ENCODE measurements at regions not wholly inside any gene's neighbourhood (a gene's known extent, or its start where the extent isn't known, plus 50 kb on each side); places are given as distances from the start of the nearest gene placed in this dataset.
"Not testable (repeated sequence)": the region's sequence is repeated elsewhere in the genome, so short reads cannot be mapped to it uniquely, and the experiment has no call there.

- TF ChIP-seq, protein P1, sequence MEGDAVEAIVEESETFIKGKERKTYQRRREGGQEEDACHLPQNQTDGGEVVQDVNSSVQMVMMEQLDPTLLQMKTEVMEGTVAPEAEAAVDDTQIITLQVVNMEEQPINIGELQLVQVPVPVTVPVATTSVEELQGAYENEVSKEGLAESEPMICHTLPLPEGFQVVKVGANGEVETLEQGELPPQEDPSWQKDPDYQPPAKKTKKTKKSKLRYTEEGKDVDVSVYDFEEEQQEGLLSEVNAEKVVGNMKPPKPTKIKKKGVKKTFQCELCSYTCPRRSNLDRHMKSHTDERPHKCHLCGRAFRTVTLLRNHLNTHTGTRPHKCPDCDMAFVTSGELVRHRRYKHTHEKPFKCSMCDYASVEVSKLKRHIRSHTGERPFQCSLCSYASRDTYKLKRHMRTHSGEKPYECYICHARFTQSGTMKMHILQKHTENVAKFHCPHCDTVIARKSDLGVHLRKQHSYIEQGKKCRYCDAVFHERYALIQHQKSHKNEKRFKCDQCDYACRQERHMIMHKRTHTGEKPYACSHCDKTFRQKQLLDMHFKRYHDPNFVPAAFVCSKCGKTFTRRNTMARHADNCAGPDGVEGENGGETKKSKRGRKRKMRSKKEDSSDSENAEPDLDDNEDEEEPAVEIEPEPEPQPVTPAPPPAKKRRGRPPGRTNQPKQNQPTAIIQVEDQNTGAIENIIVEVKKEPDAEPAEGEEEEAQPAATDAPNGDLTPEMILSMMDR (IDR thresholded peaks at IDR 0.05; ENCODE audit: low read depth, low read length, missing input control) = not testable (repeated sequence)
- TF ChIP-seq YY1, RAD21 (IDR thresholded peaks at IDR 0.05): not testable (repeated sequence)
- TF ChIP-seq, protein P2, sequence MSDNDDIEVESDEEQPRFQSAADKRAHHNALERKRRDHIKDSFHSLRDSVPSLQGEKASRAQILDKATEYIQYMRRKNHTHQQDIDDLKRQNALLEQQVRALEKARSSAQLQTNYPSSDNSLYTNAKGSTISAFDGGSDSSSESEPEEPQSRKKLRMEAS (IDR thresholded peaks at IDR 0.05) = not testable (repeated sequence)
Measured at GRCh38 chr7:149933776-149934175, 60.0 kb downstream of the ATP6V0E2 start.

All from liver (tissue), 3 donors.